A549 (cell line): ENCODE measurements at regions not wholly inside any gene's neighbourhood (a gene's known extent, or its start where the extent isn't known, plus 50 kb on each side); places are given as distances from the start of the nearest gene placed in this dataset.

ENCODE experiments used
- ATAC-seq, 2 experiments: fragments of 200-7000 bp in 1 of 2; fragments of >200 bp in 1 of 2; cut with Nextera tagmentation in 1 of 2; cut with Tn5 transposase in 1 of 2; 3 replicates each; pipeline versions ENCODE4 v1.8.0 to v1.9.1; 2018 to 2020; ENCODE audit warnings: mild to moderate bottlenecking in 1 of 2, moderate library complexity in 1 of 2
- CTCF ChIA-PET: fragments of 300-600 bp; sonication (Branson Sonifier 250); formaldehyde crosslinking; extraction: SDS; loops from one replicate; lab custom pipeline; 2021; ENCODE audit warnings: antibody characterized with exemption, inconsistent platforms; lab: Yijun Ruan, JAX
- POLR2A ChIA-PET: fragments of 350-600 bp; formaldehyde crosslinking; extraction: SDS; loops from one replicate; lab custom pipeline; 2021; ENCODE audit warnings: antibody characterized with exemption, inconsistent platforms; lab: Yijun Ruan, JAX
- DNase-seq, 2 experiments: peaks; one replicate each; pipeline versions ENCODE4 v3.0.0 to v3.0.0-alpha.2; 2011 to 2016; ENCODE audit warnings: low read depth in 1 of 2, low spot score in 1 of 2
- FAIRE-seq: peaks from 2 replicates; lab custom pipeline; 2011; peaks lifted over from hg19 to GRCh38; lab: Jason Lieb, UNC
- H3K27ac ChIP-seq, 2 experiments: fragments of >200 bp; sonication (Bioruptor Twin); formaldehyde crosslinking; 3 replicates each; pipeline ENCODE4 v1.5.1; 2016 to 2017
- H3K4me1 ChIP-seq: fragments of >200 bp; sonication (Bioruptor Twin); formaldehyde crosslinking; 3 replicates; pipeline ENCODE4 v1.6.1; 2016
- H3K4me2 ChIP-seq: fragments of >200 bp; sonication (Bioruptor Twin); formaldehyde crosslinking; 3 replicates; pipeline ENCODE4 v1.6.1; 2016
- H3K4me3 ChIP-seq: fragments of >200 bp; sonication (Bioruptor Twin); formaldehyde crosslinking; 3 replicates; pipeline ENCODE4 v1.5.1; 2016
- H3K9me3 ChIP-seq: fragments of >200 bp; sonication (Bioruptor Twin); formaldehyde crosslinking; 3 replicates; pipeline ENCODE4 v1.6.1; 2016
- CHD2 ChIP-seq: fragments of 150-350 bp; IDR thresholded peaks from 2 replicates; pipeline ENCODE4 v1.6.1; 2014; ENCODE audit warnings: low read length; ENCODE audit not compliant: partially characterized antibody
- CTCF ChIP-seq: fragments of >200 bp; sonication (Bioruptor Twin); formaldehyde crosslinking; IDR thresholded peaks from 3 replicates; pipeline ENCODE4 v1.5.1; 2016
- EHF ChIP-seq: fragments of 250-450 bp; sonication (Bioruptor Pico); IDR thresholded peaks from 2 replicates; pipeline ENCODE4 v1.5.0; 2020; ENCODE audit warnings: mild to moderate bottlenecking
- FOSL2 ChIP-seq, 2 experiments: fragments of 450-650 bp in 1 of 2; fragments of >200 bp in 1 of 2; sonication (Bioruptor Twin) in 1 of 2; formaldehyde crosslinking; IDR thresholded peaks; 2 replicates each; pipeline versions ENCODE4 v1.5.0 to v1.6.1; 2016 to 2020; ENCODE audit warnings: mild to moderate bottlenecking in 1 of 2, moderate library complexity in 1 of 2
- FOXS1 ChIP-seq: fragments of 250-450 bp; sonication (Bioruptor Pico); IDR thresholded peaks from 2 replicates; pipeline ENCODE4 v1.5.0; 2020; ENCODE audit warnings: mild to moderate bottlenecking, moderate library complexity
- GATA3 ChIP-seq: IDR thresholded peaks from 2 replicates; pipeline ENCODE4 v1.6.1; 2012; ENCODE audit warnings: borderline replicate concordance
- HDAC2 ChIP-seq: fragments of 200-600 bp; sonication (generic); IDR thresholded peaks from 2 replicates; pipeline ENCODE4 v1.6.1; 2016
- HES2 ChIP-seq: fragments of >200 bp; sonication (Bioruptor Twin); formaldehyde crosslinking; IDR thresholded peaks from 2 replicates; pipeline ENCODE4 v1.6.1; 2016
- HOXB13 ChIP-seq: fragments of 250-450 bp; sonication (Bioruptor Pico); IDR thresholded peaks from 2 replicates; pipeline ENCODE4 v1.5.0; 2020; ENCODE audit warnings: low read depth, mild to moderate bottlenecking, moderate library complexity
- HOXB5 ChIP-seq: fragments of 250-450 bp; sonication (Bioruptor Pico); IDR thresholded peaks from 2 replicates; pipeline ENCODE4 v1.5.0; 2020; ENCODE audit warnings: mild to moderate bottlenecking, moderate library complexity
- KDM1A ChIP-seq: fragments of 200-600 bp; sonication (generic); IDR thresholded peaks from 2 replicates; pipeline ENCODE4 v1.6.1; 2016; ENCODE audit warnings: low read depth, mild to moderate bottlenecking
- MAFK ChIP-seq: fragments of 450-650 bp; IDR thresholded peaks from 2 replicates; pipeline ENCODE4 v1.6.1; 2014; ENCODE audit not compliant: partially characterized antibody
- MAX ChIP-seq: IDR thresholded peaks from 2 replicates; pipeline ENCODE4 v1.6.1; 2012
- NFE2L2 ChIP-seq: fragments of 150-350 bp; conservative IDR thresholded peaks from 2 replicates; pipeline ENCODE4 v1.6.1; 2014; ENCODE audit warnings: low read length
- PHF8 ChIP-seq: fragments of 200-600 bp; sonication (generic); IDR thresholded peaks from 2 replicates; pipeline ENCODE4 v1.6.1; 2016; ENCODE audit warnings: low read depth, mild to moderate bottlenecking, antibody characterized with exemption, moderate library complexity, borderline replicate concordance
- POLR2AphosphoS2 ChIP-seq: conservative IDR thresholded peaks from 2 replicates; pipeline ENCODE4 v1.6.1; 2012; ENCODE audit warnings: low read length, improper control_type of control experiment, inconsistent platforms
- RARB ChIP-seq: fragments of 250-450 bp; sonication (Bioruptor Pico); IDR thresholded peaks from 2 replicates; pipeline ENCODE4 v1.8.0; 2021; ENCODE audit warnings: mild to moderate bottlenecking, moderate library complexity
- SMC3 ChIP-seq: fragments of >200 bp; sonication (Bioruptor Twin); formaldehyde crosslinking; IDR thresholded peaks from 3 replicates; pipeline ENCODE4 v1.6.1; 2018; ENCODE audit warnings: inconsistent platforms
- TFCP2L1 ChIP-seq: fragments of 250-450 bp; sonication (Bioruptor Pico); IDR thresholded peaks from 2 replicates; pipeline ENCODE4 v1.5.0; 2021; ENCODE audit warnings: mild to moderate bottlenecking
- TP53 ChIP-seq: fragments of 250-450 bp; sonication (Bioruptor Pico); IDR thresholded peaks from 2 replicates; pipeline ENCODE4 v1.5.0; 2021; ENCODE audit warnings: mild to moderate bottlenecking, moderate library complexity
- USF2 ChIP-seq: fragments of 450-650 bp; IDR thresholded peaks from 2 replicates; pipeline ENCODE4 v1.6.1; 2014; ENCODE audit warnings: antibody characterized with exemption
- ZFP36 ChIP-seq: fragments of 450-650 bp; IDR thresholded peaks from 2 replicates; pipeline ENCODE4 v1.6.1; 2014; ENCODE audit warnings: borderline replicate concordance; ENCODE audit not compliant: partially characterized antibody
- ZSCAN20 ChIP-seq: fragments of 250-450 bp; sonication (Bioruptor Pico); IDR thresholded peaks from 2 replicates; pipeline ENCODE4 v1.8.0; 2022; ENCODE audit warnings: mild to moderate bottlenecking, moderate library complexity
- WGBS: methylation state at CpG from one replicate; pipeline ENCODE4 v1.1.6; 2017; ENCODE audit errors: missing lambda C conversion rate; 5-methylcytosine and 5-hydroxymethylcytosine counted together
- TF ChIP-seq, protein P1 (sequence below): fragments of >200 bp; sonication (Bioruptor Twin); formaldehyde crosslinking; IDR thresholded peaks from 3 replicates; pipeline ENCODE4 v1.6.1; 2016
- TF ChIP-seq, protein P2 (sequence below): fragments of 250-450 bp; sonication (Bioruptor Pico); IDR thresholded peaks from 2 replicates; pipeline ENCODE4 v1.5.0; 2021; ENCODE audit warnings: mild to moderate bottlenecking, moderate library complexity, borderline replicate concordance
- TF ChIP-seq, protein P3 (sequence below): IDR thresholded peaks from 2 replicates; pipeline ENCODE4 v1.6.1; 2012

DNA sequence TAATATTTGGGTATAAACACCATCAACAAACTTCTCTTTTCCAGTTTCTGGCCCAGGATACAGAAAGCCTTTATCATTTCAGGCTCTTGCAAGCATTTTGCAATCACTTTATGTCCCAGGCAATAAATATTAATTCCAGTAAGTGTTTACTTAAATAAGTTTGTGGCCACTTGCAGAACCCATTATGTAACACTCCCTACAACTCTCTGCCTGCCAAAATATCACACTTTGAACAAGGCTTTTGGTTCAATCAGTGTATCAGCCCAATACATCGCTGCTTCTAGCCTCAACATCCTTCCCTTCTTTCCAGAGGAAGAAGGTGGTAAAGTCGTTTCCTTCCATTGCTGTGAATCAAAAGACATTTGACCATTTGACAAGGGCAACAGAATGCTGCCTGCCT, 203.0 kb upstream of the USP25 start:
- TF ChIP-seq MAX (no peak), RARB (no peak), KDM1A (no peak), FOXS1 (CRISPR knock-in tag) (no peak), HOXB13 (no peak), USF2 (no peak), MAFK (no peak), CHD2 (no peak), PHF8 (no peak), FOSL2 (IDR thresholded peaks at IDR 0.05) (no peak), FOSL2 (CRISPR knock-in tag; IDR thresholded peaks at IDR 0.05) (no peak), CTCF (no peak), HES2 (no peak), POLR2AphosphoS2 (no peak)
- TF ChIP-seq, all 56 proteins: peak for 0
- Histone ChIP-seq H3K4me1 (no peaks in the 10 kb centered on the region), H3K27ac (no peak overlapping the region), H3K4me2 (no peak overlapping the region), H3K9me3 (0 out of 3 replicates have a peak, but pooled peaks cover 2% of the 10 kb centered on the region), H3K4me3 (no peak overlapping the region)
- WGBS: 3% methylated on average over 2 of the region's 2 CpGs
- POLR2A ChIA-PET: no interaction called here
- DNase-seq (no peak), FAIRE-seq (no peak), ATAC-seq (no peak)
- CTCF ChIA-PET: no interaction called here

- WGBS: 16% methylated on average over 2 of the region's 2 CpGs
- FAIRE-seq: no peak
These were observed 201.4 kb upstream of the USP25 start for GRCh38 chr21:15528346-15528745.

More at GRCh38 chr21:15528346-15528745, 201.4 kb upstream of the USP25 start:
- Histone ChIP-seq H3K27ac (no peak overlapping the region), H3K4me2 (no peak overlapping the region), H3K9me3 (0 out of 3 replicates have a peak, but pooled peaks cover 2% of the 10 kb centered on the region), H3K4me3 (no peak overlapping the region), H3K4me1 (no peaks in the 10 kb centered on the region)
- TF ChIP-seq HDAC2 (no peak), FOSL2 (IDR thresholded peaks at IDR 0.05) (no peak), FOSL2 (CRISPR knock-in tag; IDR thresholded peaks at IDR 0.05) (no peak), TFCP2L1 (no peak), NFE2L2 (no peak), HOXB5 (CRISPR knock-in tag) (no peak), TP53 (CRISPR knock-in tag) (no peak), EHF (CRISPR knock-in tag) (no peak), SMC3 (no peak), ZSCAN20 (CRISPR knock-in tag) (no peak), FOXS1 (CRISPR knock-in tag) (no peak), PHF8 (no peak), ZFP36 (no peak), GATA3 (no peak)
- TF ChIP-seq, protein P1, sequence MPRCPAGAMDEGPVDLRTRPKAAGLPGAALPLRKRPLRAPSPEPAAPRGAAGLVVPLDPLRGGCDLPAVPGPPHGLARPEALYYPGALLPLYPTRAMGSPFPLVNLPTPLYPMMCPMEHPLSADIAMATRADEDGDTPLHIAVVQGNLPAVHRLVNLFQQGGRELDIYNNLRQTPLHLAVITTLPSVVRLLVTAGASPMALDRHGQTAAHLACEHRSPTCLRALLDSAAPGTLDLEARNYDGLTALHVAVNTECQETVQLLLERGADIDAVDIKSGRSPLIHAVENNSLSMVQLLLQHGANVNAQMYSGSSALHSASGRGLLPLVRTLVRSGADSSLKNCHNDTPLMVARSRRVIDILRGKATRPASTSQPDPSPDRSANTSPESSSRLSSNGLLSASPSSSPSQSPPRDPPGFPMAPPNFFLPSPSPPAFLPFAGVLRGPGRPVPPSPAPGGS: no peak
- TF ChIP-seq, protein P2, sequence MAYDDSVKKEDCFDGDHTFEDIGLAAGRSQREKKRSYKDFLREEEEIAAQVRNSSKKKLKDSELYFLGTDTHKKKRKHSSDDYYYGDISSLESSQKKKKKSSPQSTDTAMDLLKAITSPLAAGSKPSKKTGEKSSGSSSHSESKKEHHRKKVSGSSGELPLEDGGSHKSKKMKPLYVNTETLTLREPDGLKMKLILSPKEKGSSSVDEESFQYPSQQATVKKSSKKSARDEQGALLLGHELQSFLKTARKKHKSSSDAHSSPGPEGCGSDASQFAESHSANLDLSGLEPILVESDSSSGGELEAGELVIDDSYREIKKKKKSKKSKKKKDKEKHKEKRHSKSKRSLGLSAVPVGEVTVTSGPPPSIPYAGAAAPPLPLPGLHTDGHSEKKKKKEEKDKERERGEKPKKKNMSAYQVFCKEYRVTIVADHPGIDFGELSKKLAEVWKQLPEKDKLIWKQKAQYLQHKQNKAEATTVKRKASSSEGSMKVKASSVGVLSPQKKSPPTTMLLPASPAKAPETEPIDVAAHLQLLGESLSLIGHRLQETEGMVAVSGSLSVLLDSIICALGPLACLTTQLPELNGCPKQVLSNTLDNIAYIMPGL (CRISPR knock-in tag): no peak
- TF ChIP-seq, protein P3, sequence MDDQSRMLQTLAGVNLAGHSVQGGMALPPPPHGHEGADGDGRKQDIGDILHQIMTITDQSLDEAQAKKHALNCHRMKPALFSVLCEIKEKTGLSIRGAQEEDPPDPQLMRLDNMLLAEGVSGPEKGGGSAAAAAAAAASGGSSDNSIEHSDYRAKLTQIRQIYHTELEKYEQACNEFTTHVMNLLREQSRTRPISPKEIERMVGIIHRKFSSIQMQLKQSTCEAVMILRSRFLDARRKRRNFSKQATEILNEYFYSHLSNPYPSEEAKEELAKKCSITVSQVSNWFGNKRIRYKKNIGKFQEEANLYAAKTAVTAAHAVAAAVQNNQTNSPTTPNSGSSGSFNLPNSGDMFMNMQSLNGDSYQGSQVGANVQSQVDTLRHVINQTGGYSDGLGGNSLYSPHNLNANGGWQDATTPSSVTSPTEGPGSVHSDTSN: no peak
- no peak for DNase-seq
- POLR2A ChIA-PET: no interaction called here
- CTCF ChIA-PET: no interaction called here
- ATAC-seq: no peak
